ENCODE measurements at regions not wholly inside any gene's neighbourhood (a gene's known extent, or its start where the extent isn't known, plus 50 kb on each side); places are given as distances from the start of the nearest gene placed in this dataset.

DNA sequence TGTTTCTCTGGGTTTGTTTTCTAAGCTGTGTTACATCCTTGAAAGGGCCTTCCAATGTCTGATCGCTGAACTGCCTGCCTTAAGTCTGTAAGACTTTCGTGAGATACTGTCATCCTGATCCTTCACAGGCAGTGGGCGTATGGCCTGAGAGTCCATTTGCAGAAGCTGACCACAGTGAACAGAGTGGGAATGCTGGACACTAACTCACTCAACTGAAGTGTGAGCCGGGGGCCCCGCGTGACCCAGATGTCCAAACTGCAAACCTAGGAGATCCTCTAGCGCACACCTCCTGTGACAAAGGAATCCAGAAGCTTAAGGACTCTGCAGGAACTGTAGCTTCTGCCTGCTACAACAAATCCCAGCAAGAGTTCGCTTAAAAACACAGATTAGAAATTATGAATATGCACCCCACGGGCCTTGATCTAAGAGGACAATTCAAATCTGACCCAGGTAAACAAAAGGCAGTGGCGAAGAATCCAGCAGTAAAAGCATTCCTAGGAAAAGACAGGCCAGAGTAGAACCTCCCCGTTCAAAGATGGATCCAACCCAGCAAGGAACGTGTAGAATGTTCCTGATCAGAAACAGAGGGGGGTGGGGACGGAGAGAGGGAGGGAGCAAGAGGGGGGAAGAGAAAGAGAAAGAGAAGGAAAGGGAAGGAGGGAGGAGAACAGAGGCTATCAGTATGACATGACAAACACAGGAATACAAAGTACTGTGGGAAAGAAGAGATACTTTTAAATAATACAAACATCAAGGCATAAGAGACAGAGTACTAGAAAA lies 135.0 kb upstream of the AFDN start:
- TF ChIP-seq, protein P1, sequence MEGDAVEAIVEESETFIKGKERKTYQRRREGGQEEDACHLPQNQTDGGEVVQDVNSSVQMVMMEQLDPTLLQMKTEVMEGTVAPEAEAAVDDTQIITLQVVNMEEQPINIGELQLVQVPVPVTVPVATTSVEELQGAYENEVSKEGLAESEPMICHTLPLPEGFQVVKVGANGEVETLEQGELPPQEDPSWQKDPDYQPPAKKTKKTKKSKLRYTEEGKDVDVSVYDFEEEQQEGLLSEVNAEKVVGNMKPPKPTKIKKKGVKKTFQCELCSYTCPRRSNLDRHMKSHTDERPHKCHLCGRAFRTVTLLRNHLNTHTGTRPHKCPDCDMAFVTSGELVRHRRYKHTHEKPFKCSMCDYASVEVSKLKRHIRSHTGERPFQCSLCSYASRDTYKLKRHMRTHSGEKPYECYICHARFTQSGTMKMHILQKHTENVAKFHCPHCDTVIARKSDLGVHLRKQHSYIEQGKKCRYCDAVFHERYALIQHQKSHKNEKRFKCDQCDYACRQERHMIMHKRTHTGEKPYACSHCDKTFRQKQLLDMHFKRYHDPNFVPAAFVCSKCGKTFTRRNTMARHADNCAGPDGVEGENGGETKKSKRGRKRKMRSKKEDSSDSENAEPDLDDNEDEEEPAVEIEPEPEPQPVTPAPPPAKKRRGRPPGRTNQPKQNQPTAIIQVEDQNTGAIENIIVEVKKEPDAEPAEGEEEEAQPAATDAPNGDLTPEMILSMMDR (IDR thresholded peaks at IDR 0.05) = no peak
- no peak for TF ChIP-seq POLR2A (IDR thresholded peaks at IDR 0.05)

Measured in thyroid gland (tissue), 4 donors.